MM.1S (cell line): ENCODE measurements at regions not wholly inside any gene's neighbourhood (a gene's known extent, or its start where the extent isn't known, plus 50 kb on each side); places are given as distances from the start of the nearest gene placed in this dataset.

Experiments
- DNase-seq: peaks from one replicate; pipeline ENCODE4 v3.0.0-alpha.2; 2015
- H2AFZ ChIP-seq: fragments of 300-600 bp; sonication (generic); 2 replicates; pipeline ENCODE4 v1.6.0; 2016; ENCODE audit warnings: antibody characterized with exemption, low read length
- H3F3A ChIP-seq: fragments of 300-600 bp; sonication (generic); 2 replicates; pipeline ENCODE4 v1.6.1; 2016; ENCODE audit warnings: mild to moderate bottlenecking, antibody characterized with exemption, low read length, moderate library complexity, mixed read lengths; ENCODE audit not compliant: insufficient read depth
- H3K27ac ChIP-seq: fragments of 300-600 bp; sonication (generic); 2 replicates; pipeline ENCODE4 v1.5.1; 2016; ENCODE audit warnings: mild to moderate bottlenecking, low read length
- H3K27me3 ChIP-seq: fragments of 300-600 bp; sonication (generic); replicated peaks from 2 replicates; pipeline ENCODE4 v1.6.0; 2016; ENCODE audit warnings: low read length; ENCODE audit not compliant: insufficient read depth
- H3K36me3 ChIP-seq: fragments of 300-600 bp; sonication (generic); replicated peaks from 2 replicates; pipeline ENCODE4 v1.6.1; 2016; ENCODE audit warnings: mild to moderate bottlenecking, low read length, mixed read lengths; ENCODE audit not compliant: insufficient read depth
- H3K4me1 ChIP-seq: fragments of 300-600 bp; sonication (generic); 2 replicates; pipeline ENCODE4 v1.6.1; 2016; ENCODE audit warnings: low read length, mixed read lengths
- H3K4me2 ChIP-seq: fragments of 300-600 bp; sonication (generic); 2 replicates; pipeline ENCODE4 v1.6.0; 2016; ENCODE audit warnings: low read depth, low read length
- H3K4me3 ChIP-seq: fragments of 300-600 bp; sonication (generic); 2 replicates; pipeline ENCODE4 v1.5.1; 2016; ENCODE audit warnings: low read length, mixed read lengths
- H3K79me2 ChIP-seq: fragments of 300-600 bp; sonication (generic); 2 replicates; pipeline ENCODE4 v1.6.1; 2016; ENCODE audit warnings: mixed run types, low read length, mixed read lengths
- H3K9ac ChIP-seq: fragments of 300-600 bp; sonication (generic); 2 replicates; pipeline ENCODE4 v1.6.1; 2016; ENCODE audit warnings: low read length, mixed read lengths
- H3K9me2 ChIP-seq: fragments of 300-600 bp; sonication (generic); replicated peaks from 2 replicates; pipeline ENCODE4 v1.6.1; 2016; ENCODE audit warnings: mild to moderate bottlenecking, low read length, mixed read lengths; ENCODE audit not compliant: insufficient read depth
- H3K9me3 ChIP-seq: fragments of 300-600 bp; sonication (generic); replicated peaks from 2 replicates; pipeline ENCODE4 v1.6.1; 2016; ENCODE audit warnings: mild to moderate bottlenecking, low read length, mixed read lengths; ENCODE audit not compliant: insufficient read depth
- H4K20me1 ChIP-seq: fragments of 300-600 bp; sonication (generic); 2 replicates; pipeline ENCODE4 v1.6.1; 2016; ENCODE audit warnings: mild to moderate bottlenecking, low read length, moderate library complexity, mixed read lengths; ENCODE audit not compliant: insufficient read depth
- CTCF ChIP-seq: fragments of 300-600 bp; sonication (generic); IDR thresholded peaks from 2 replicates; pipeline ENCODE4 v1.5.1; 2016; ENCODE audit warnings: antibody characterized with exemption, low read length, mixed read lengths
- EZH2 ChIP-seq: fragments of 300-600 bp; sonication (generic); optimal IDR thresholded peaks from 2 replicates; pipeline ENCODE3; 2017; ENCODE audit warnings: low read depth, mild to moderate bottlenecking, antibody characterized with exemption, low read length, mixed read lengths
- EZH2phosphoT487 ChIP-seq: fragments of 300-600 bp; sonication (generic); IDR thresholded peaks from 2 replicates; pipeline ENCODE4 v1.6.1; 2018; ENCODE audit warnings: antibody characterized with exemption, low read length

GRCh38 chr18:11496526-11497172 is 112.7 kb upstream of the SLC35G4 start:
- no peak for TF ChIP-seq EZH2phosphoT487
- TF ChIP-seq CTCF, result no peak
- no peak for TF ChIP-seq EZH2
- Histone ChIP-seq H3K9me3 (no peaks in the 10 kb centered on the region), H3K9ac (no peak overlapping the region), H2AFZ (no peak overlapping the region), H3K79me2 (no peaks in the 10 kb centered on the region), H3K36me3 (no peaks in the 10 kb centered on the region), H3K4me1 (peaks cover 20% of the 10 kb centered on the region), H3K4me3 (no peak overlapping the region), H3F3A (peaks cover 14% of the 10 kb centered on the region), H3K4me2 (no peak overlapping the region), H4K20me1 (no peaks in the 10 kb centered on the region), H3K9me2 (no peaks in the 10 kb centered on the region), H3K27ac (no peak overlapping the region), H3K27me3 (no peaks in the 10 kb centered on the region)
- no peak for DNase-seq

- Histone ChIP-seq H3K4me1 (peaks cover 12% of the 10 kb centered on the region), H3K27ac (no peak overlapping the region), H3K27me3 (no peaks in the 10 kb centered on the region), H4K20me1 (no peaks in the 10 kb centered on the region), H2AFZ (no peak overlapping the region), H3F3A (peaks cover 8% of the 10 kb centered on the region), H3K36me3 (no peaks in the 10 kb centered on the region), H3K9ac (no peak overlapping the region), H3K9me3 (no peaks in the 10 kb centered on the region), H3K9me2 (no peaks in the 10 kb centered on the region), H3K4me3 (no peak overlapping the region), H3K4me2 (no peak overlapping the region), H3K79me2 (no peaks in the 10 kb centered on the region)
- TF ChIP-seq EZH2 (no peak), EZH2phosphoT487 (no peak), CTCF (no peak)
- DNase-seq, result no peak
Measured at GRCh38 chr18:11495441-11495840, 114.0 kb upstream of the SLC35G4 start.

GRCh38 chr18:11494107-11494506 is 115.3 kb upstream of the SLC35G4 start:
- TF ChIP-seq EZH2phosphoT487 (no peak), CTCF (no peak), EZH2 (no peak)
- Histone ChIP-seq H3K79me2 (no peaks in the 10 kb centered on the region), H3K4me3 (no peak overlapping the region), H3K36me3 (no peaks in the 10 kb centered on the region), H3K27ac (no peak overlapping the region), H3K9ac (no peak overlapping the region), H3K4me1 (0 out of 2 replicates have a peak, but pooled peaks cover under 1% of the 10 kb centered on the region), H3K9me3 (no peaks in the 10 kb centered on the region), H4K20me1 (no peaks in the 10 kb centered on the region), H3K4me2 (no peak overlapping the region), H3F3A (no peaks in the 10 kb centered on the region), H3K27me3 (no peaks in the 10 kb centered on the region), H3K9me2 (no peaks in the 10 kb centered on the region), H2AFZ (no peak overlapping the region)
- no peak for DNase-seq
